ENCODE measurements at regions not wholly inside any gene's neighbourhood (a gene's known extent, or its start where the extent isn't known, plus 50 kb on each side); places are given as distances from the start of the nearest gene placed in this dataset.

DNA sequence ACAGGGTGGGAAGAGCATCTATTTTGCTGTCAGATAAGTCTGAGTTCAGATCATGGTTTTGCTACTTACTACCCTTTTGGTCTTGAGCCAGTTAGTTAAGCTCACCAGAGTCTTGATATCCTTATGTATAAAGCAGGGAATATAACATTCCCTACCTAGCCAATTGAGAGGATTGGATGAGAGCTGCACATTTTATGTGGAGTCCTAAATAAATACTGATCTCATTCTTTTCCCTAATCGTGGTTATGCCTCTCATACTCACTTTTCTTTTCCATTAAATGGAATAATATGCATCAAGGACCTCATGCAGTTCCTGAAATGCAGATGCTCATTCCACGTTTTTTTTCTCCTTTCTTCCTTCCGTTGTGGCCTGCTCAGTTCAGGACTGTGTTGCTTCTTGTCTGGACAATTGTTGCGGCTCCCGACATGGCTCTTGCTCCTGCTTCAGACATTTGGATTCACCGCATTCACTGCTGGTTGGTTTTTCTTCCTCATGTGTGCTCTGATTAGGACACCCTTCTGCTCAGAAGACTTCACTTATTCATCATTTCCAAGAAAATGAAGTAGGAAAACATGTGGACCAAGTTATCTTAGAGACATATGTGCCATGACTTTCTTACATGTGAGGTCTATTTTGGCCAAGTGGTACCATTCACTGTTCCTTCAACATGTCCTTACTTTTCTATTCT, 90.2 kb downstream of the NFKBIZ start:
- TF ChIP-seq, protein P1, sequence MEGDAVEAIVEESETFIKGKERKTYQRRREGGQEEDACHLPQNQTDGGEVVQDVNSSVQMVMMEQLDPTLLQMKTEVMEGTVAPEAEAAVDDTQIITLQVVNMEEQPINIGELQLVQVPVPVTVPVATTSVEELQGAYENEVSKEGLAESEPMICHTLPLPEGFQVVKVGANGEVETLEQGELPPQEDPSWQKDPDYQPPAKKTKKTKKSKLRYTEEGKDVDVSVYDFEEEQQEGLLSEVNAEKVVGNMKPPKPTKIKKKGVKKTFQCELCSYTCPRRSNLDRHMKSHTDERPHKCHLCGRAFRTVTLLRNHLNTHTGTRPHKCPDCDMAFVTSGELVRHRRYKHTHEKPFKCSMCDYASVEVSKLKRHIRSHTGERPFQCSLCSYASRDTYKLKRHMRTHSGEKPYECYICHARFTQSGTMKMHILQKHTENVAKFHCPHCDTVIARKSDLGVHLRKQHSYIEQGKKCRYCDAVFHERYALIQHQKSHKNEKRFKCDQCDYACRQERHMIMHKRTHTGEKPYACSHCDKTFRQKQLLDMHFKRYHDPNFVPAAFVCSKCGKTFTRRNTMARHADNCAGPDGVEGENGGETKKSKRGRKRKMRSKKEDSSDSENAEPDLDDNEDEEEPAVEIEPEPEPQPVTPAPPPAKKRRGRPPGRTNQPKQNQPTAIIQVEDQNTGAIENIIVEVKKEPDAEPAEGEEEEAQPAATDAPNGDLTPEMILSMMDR (IDR thresholded peaks at IDR 0.05; ENCODE audit: low read length) = no peak
- TF ChIP-seq EZH2 (optimal IDR thresholded peaks at IDR 0.05; ENCODE audit: low read depth, low read length) (no peak), EZH2phosphoT487 (IDR thresholded peaks at IDR 0.05; ENCODE audit: low read length) (no peak)

Data from MM.1S (cell line).